BE2C (cell line): ENCODE measurements at regions not wholly inside any gene's neighbourhood (a gene's known extent, or its start where the extent isn't known, plus 50 kb on each side); places are given as distances from the start of the nearest gene placed in this dataset.

ENCODE experiments used
- DNase-seq: peaks from one replicate; pipeline ENCODE4 v3.0.0-alpha.2; 2020
- H3K27me3 ChIP-seq: fragments of 250-450 bp; sonication (Bioruptor Pico); 2 replicates; pipeline ENCODE4 v1.5.1; 2020; ENCODE audit warnings: mild to moderate bottlenecking
- H3K36me3 ChIP-seq: fragments of 250-450 bp; sonication (Bioruptor Pico); 2 replicates; pipeline ENCODE4 v1.5.1; 2020; ENCODE audit warnings: mild to moderate bottlenecking
- H3K4me1 ChIP-seq: fragments of 250-450 bp; sonication (Bioruptor Pico); 2 replicates; pipeline ENCODE4 v1.5.1; 2020
- H3K4me3 ChIP-seq: 2 replicates; pipeline ENCODE4 v1.5.1; 2011; ENCODE audit warnings: low read depth, low read length
- H3K9me3 ChIP-seq: fragments of 250-450 bp; sonication (Bioruptor Pico); 2 replicates; pipeline ENCODE4 v1.5.1; 2020
- CTCF ChIP-seq: IDR thresholded peaks from 2 replicates; pipeline ENCODE4 v1.5.1; 2012; ENCODE audit warnings: mild to moderate bottlenecking, low read depth, low read length

- Histone ChIP-seq H3K4me1 (no peaks in the 10 kb centered on the region), H3K9me3 (no peaks in the 10 kb centered on the region), H3K4me3 (no peak overlapping the region), H3K36me3 (no peaks in the 10 kb centered on the region), H3K27me3 (no peaks in the 10 kb centered on the region)
- DNase-seq, result no peak
- TF ChIP-seq CTCF, result no peak
These were observed 241.1 kb upstream of the KLF4 start for GRCh38 chr9:107730666-107731065.

GRCh38 chr9:107727086-107727780 lies 237.7 kb upstream of the KLF4 start:
- H3K4me1 ChIP-seq, result no peaks in the 10 kb centered on the region
- H3K27me3 ChIP-seq, result no peaks in the 10 kb centered on the region
- no peak for TF ChIP-seq CTCF
- H3K4me3 ChIP-seq, result no peak overlapping the region
- no peaks in the 10 kb centered on the region for H3K36me3 ChIP-seq
- no peaks in the 10 kb centered on the region; the same call in 1 of the 2 replicates for H3K9me3 ChIP-seq
- DNase-seq, result no peak

GRCh38 chr9:107723015-107723414 lies 233.4 kb upstream of the KLF4 start:
- no peaks in the 10 kb centered on the region for H3K36me3 ChIP-seq
- no peaks in the 10 kb centered on the region for H3K4me1 ChIP-seq
- no peak for TF ChIP-seq CTCF
- H3K9me3 ChIP-seq, result no peaks in the 10 kb centered on the region; the same call in 1 of the 2 replicates
- H3K27me3 ChIP-seq, result no peaks in the 10 kb centered on the region
- no peak for DNase-seq
- no peak overlapping the region for H3K4me3 ChIP-seq

- TF ChIP-seq CTCF, result no peak
These were observed 232.2 kb upstream of the KLF4 start for GRCh38 chr9:107721705-107722245.

GRCh38 chr9:107720501-107720900 lies 230.9 kb upstream of the KLF4 start:
- Histone ChIP-seq H3K4me1 (no peaks in the 10 kb centered on the region), H3K4me3 (no peak overlapping the region), H3K27me3 (no peaks in the 10 kb centered on the region), H3K36me3 (no peaks in the 10 kb centered on the region), H3K9me3 (no peaks in the 10 kb centered on the region; the same call in 1 of the 2 replicates)
- no peak for DNase-seq
- TF ChIP-seq CTCF, result no peak

More at GRCh38 chr9:107721705-107722245, 232.2 kb upstream of the KLF4 start:
- Histone ChIP-seq H3K27me3 (no peaks in the 10 kb centered on the region), H3K9me3 (no peaks in the 10 kb centered on the region; the same call in 1 of the 2 replicates), H3K4me3 (no peak overlapping the region), H3K4me1 (no peaks in the 10 kb centered on the region), H3K36me3 (no peaks in the 10 kb centered on the region)
- DNase-seq, result no peak

- Histone ChIP-seq H3K27me3 (no peaks in the 10 kb centered on the region), H3K36me3 (no peaks in the 10 kb centered on the region), H3K4me1 (no peaks in the 10 kb centered on the region), H3K9me3 (no peaks in the 10 kb centered on the region), H3K4me3 (no peak overlapping the region)
- no peak for TF ChIP-seq CTCF
- DNase-seq, result no peak
These were observed 228.2 kb upstream of the KLF4 start for GRCh38 chr9:107717529-107718314.
